ENCODE measurements at regions not wholly inside any gene's neighbourhood (a gene's known extent, or its start where the extent isn't known, plus 50 kb on each side); places are given as distances from the start of the nearest gene placed in this dataset.

DNA sequence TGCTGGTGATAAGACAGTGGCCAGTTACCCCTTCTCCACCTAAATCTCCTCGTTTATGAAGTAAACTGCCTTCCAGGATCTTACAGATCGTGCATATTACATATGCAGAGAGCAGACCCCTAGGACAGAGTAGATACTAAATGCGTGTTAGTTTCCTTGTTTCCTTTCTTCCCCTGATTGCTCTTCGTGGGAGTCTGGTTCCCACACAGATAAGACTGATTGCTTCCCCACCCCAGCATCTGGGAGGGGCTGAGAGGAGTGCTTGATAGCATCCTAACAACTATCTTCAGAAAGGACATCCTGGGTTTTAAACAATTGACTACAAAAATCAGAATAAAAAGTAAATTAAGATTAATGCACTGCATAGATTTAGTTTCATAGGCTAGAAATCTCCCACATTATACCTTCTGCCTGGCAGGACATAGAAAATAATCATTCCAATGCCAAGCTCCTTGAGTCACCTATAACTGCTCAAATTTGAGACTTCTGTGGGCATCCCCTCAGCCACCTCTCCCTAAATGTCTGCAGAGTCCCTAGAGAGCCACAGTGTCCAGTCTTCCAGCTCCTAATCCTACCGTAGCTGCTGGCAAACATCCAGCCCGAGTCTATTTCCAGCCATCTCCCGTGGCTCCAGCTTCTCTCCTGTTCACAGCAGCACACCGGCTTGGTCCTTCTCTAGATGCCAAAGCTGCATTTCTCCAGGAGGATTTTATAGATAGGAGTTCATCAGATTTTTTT lies 128.3 kb downstream of the LRRC30 start:
- no peak for DNase-seq

DNA sequence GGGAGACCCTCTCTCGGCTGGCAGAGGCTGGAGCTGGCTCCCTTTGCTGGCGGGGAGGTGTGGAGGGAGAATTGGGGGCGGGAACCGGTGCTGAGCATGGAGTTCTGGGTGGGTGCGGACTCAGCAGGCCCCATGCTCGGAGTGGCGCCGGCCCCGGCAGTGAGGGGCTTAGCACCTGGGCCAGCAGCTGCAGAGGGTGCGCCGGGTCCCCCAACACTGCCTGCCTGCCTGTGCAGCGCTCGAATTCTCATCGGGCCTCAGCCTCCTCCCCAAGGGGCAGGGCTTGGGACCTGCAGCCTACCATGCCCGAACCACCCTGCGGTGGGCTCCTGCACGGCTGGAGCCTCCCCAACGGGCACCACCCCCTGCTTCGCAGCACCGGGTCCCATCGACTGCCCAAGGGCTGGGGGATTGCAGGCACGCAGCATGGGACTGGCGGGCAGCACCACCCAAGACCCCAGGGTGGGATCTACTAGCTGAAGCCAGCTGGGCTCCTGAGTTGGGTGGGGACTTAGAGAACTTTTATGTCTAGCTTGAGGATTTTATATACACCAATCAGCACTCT lies 129.8 kb downstream of the LRRC30 start:
- no peak for DNase-seq

DNA sequence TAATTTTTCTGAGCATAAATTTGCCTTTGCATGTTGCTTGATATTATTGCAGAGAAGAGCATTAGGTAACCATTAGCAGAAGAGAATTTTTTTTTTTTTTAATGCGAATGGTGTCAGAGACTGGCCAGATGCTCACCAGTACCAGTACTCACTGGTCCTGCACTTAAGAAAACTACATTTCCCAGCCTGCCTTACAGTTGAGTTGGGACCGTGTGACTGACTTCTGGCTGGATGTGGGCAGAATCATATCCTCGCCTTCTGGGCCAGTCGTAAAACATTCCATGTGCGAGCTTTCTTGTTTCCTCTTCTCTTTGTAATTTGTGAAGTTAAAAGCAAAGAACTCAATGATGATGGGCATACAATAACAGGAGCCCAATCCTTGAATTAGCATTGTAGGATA lies 132.4 kb downstream of the LRRC30 start:
- no peak for DNase-seq

DNA sequence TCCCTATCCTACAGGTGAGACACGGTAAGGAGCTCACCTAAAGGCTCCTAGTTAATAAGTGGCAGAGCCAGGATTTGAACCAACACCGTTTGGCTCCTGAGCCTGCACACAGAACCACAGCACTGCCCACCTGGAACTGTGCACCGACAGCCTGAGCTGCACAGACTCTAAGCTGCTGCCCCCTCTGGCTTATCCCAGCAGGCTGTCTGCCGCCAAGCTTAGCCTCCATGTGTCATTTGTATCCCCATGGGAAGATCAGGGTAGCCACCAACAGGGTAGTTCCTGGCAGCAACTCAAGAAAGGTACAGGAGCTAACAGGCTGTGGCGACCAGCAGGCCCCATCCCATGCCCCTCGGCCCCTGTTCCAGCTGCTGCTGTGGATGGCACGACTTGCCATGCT lies 135.7 kb downstream of the LRRC30 start:
- no peak for DNase-seq

DNA sequence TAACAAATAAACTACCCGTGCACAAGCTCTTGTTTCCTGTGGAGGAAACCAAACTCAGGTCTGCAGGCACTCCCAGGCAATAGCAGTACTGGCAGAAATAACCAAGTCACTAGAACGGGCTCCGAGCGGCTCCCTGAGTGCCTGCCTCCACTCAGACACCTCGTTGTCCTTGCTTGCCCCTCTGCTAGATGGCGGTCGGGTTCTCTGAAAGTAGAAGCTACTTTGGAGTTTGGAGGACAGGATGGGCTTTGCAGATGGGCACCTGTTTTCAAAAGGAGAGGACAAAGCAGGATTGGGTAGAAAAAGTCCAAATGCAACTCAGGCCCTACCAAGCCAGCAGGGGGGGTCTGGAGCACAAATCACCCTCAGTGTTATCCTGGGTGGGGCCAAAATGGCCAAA lies 136.4 kb downstream of the LRRC30 start:
- DNase-seq: no peak

DNA sequence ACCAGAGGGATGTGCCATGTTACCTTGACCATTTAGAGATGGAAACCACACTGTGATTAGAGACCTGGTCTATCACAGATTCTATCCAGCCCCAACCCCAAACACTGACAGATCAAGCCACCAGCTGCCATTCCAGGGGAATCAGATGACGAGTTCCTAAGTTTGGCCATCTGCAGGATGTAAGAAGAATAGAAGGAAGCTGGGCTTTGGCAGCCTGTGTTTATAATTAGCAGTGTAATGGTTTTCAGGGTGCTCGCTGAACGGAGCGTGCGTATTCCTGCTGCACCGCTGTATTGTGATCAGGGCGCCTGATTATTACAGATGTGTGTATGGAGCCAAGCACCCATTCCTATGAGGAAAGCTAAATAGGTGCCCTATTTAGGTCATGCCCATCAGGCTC lies 138.1 kb downstream of the LRRC30 start:
- DNase-seq: no peak

DNA sequence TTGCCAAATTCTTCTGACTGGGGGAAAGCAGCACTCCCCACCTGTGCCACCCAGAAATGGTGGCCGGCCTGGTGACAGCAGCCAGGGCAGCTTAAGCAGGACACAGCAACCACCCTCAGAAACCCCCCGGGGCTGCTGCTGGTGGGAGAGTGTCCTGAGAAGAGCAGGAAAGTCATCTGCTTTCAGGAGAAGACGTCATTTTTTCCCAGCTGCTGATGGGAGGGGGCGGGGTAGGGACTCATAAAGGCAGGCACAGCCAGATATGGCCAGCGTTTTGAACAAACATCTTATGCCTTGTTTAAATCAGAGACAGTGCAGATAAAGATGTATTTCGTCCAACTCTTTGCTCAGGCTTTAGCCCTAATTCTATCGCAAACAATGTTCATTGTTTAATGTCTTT lies 139.5 kb downstream of the LRRC30 start:
- DNase-seq: no peak

DNA sequence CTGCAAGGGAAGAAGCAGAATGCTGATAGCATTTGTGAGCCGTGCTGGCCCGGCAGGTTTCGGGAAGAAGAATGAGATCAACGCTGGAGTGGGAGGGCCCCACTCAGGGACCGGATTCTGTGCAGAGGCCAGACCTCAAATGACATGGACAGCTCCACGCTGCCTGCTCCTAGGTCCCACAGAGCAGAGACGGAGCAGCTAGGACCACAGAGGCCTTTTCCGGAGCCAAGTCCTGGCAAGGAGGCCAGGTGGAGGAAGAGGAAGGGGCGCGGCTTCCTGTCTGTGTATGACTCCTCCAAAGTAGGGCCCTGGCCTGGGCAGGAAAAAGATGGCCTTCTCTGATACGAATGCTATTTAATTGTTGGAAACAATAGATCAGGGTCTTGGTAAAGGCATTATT lies 139.9 kb downstream of the LRRC30 start:
- DNase-seq: no peak

DNA sequence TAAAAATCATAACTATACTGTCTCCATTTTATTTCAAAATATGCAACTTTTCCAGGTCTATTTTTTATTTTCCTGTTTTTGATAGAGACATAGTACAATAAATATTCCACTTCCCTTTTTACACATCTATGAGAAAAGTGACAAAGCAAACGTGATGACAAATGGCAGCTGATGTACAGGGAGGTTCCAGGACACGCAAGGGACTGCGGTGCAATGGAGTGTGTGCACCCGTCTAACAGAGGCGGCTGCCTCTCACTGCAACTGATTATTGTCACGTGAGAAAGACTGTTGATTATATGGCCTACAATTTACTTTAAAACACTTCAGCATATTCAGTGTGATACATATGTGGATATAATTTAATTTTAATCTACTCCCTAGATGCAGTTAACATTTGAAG lies 142.6 kb downstream of the LRRC30 start:
- DNase-seq: no peak

DNA sequence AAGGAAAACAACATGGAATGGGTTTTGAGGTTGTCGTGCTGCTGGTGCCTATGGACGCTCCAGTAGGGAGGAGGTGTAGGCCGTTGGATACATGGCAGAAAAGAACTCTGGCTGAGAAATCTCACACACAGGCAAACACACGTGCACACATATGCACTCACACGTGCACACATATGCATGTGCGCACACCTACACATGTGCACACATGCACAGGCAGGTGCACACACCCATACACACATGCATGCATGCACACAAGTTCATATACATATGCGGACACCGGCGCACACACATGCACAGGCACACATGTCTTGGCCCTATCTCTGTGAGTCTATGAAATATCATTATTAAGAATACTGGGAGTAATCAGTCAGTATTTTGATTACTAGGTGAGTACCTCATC lies 150.4 kb downstream of the LRRC30 start:
- no peak for DNase-seq

DNA sequence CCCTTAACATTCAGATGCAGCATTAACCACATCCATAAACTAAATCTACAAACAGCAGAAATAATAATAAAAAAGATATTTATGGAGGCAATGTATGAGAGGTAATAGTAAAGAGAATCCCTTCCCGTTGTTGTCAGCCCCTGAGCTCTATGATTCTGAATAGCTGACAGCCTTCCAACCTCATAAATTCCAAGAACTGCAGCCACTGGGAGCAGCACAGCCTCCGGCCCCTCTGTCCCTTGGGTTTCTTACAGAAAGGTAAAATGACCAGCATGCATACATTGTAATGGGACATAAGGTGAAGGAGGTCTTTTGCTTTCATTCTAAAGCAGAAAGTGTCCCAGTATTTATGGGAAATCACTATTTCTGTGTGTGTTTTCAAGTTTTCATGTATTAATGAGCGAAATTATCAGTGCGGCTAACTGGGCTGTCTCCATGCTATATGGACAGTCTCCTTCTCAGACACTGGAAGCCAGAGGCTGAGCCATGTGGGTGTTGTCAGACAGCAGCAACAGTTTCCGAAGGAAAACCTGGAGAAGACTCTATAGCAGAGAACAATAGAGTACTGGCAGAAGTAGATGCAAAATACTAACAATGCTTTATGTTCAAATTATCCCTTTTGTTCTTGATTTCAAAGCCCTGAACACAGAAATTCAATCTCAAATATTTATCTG lies 151.6 kb downstream of the LRRC30 start:
- no peak for DNase-seq

DNA sequence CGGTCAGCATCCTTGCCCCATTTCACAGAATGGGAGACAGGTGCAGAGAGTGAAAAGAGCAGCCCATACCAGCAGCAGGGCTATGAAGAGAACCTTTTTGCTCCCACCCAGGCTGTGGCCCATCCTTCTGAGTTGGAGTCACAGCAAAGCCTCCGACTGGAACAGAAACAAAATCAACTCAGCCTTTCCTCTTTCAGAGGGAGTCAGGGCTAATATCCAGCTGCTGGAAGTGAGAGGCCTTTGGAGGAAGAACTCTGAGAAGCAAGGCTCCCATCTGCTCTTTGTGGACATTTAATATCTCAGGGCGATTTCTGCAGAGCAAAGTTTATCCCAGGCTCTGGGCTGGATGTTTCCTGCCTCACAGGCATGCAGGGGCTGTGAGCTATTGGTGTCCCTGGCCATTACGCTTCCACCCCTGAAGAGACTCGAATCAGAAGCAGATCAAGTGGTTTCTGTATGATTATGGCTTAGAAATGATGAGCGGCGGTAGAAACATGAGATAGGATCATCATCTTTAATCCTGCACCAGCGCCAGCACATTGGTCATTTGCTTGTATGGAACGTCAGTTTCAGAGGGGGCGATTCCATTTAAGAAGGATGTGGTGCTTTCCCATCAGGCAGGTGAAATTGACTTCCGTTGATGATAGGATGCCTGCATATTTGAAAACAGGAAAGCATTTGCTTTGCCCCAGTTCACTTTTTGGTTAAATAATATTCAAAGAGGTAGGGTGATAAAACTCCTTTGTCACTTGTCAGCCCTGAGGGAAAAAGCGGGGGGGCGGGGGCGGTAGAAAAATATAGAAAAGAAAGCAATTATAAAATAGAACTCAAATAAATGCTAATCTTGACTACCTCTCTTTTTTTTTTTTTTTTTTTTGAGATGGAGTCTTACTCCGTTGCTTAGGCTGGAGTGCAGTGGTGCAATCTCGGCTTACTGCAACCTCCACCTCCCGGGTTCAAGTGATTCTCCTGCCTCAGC lies 152.4 kb downstream of the LRRC30 start:
- DNase-seq: no peak

DNA sequence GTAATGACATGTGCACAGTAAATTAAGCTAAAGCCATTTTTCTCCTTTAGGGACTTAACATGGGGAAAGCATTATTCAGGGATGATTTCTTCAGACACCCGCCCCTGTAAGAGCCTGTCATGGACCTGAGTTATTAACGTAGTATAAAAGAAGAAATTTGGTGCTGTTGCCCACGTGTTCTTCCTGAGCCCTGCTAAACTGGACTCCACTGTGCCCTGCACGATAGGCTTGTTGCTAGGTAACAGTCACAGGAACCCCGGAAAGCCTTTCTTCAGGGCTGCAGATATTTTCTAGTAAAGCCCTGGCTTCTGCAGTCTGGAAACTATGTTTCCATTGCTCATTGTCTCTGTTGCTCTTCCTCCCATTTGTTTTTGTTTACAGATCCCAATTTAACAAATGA lies 157.9 kb downstream of the LRRC30 start:
- DNase-seq: no peak

DNA sequence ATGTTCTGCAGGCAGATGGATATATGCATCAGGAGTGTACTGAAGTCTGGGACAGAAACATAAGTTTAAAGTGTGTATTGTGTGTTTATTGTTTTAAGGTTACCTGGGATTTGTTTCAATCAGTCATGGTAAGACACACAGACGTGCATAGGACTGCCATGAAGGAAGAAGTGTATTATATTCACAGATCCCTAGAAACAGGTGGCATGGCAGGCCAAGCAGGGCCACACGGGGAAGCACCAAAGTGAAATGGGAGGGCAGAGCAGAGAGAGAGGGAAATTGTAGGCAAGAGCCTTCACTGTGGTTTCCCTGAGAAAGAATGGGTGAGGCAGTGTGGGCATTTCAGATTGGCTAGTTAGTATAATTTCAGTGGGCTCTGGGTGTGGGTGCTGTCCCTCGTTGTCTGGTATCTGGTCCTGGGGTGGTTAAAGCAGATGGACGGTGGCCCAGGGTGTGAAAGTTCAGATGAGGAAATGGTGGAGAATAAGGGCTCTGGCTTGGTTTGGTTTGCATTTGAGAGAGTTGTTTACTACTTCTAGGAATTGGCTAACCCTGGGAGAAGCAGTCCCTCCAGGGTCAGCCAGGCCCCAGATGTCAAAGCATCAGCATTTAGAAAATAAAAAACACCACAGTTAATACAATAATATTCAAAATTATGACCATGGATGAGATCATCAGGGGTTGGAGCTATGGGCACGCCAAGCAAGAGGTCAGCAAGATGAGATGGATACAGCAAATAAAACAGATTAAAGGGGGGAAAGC lies 160.0 kb downstream of the LRRC30 start:
- DNase-seq: no peak

DNA sequence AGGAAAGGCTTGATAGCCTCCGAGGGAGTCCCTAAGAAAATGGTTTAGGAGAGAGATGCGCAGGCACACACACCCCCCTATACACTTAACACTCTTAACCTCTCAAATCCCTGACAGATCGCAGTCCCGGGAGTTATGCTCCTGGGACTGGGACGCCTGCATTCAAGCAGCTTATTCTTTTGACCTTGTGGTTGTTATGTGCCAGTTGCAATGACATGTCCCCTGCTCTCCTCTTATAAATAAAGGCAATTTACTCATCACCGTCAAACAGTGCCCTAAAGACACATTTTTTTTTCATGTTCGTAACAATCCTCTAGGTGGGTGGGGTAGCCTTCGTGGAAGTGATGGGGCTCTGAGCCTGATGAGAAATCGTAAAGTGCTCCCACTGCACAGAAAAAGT lies 162.2 kb downstream of the LRRC30 start:
- no peak for DNase-seq

DNA sequence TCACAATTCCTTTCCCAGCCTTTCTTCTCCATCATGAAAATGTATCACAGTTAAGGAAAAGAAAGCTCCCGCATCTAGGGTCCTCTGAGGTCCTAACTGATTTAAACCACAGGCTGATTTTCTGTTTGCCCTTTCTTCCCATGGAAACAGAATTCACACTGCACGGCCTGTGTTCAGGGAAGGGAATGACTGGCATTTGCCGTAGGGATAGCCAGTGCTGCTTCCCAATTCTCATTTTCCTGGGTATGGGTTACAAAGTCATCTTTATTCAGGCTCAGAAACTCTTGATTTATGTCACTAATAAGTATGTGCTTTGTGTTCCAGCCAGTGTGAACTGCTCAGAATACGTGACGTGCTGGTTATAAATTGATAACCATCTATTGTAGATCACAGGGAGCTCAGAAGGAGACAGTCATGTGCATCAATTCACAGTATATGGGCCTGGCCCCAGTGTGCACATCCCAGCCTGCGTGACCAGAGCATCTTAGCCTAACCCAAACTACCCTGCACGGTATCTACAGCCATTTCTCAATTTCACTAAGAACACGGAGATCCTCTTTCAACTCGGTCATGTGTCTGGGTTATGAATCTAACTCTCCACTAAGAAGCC lies 163.3 kb downstream of the LRRC30 start:
- DNase-seq: no peak

DNA sequence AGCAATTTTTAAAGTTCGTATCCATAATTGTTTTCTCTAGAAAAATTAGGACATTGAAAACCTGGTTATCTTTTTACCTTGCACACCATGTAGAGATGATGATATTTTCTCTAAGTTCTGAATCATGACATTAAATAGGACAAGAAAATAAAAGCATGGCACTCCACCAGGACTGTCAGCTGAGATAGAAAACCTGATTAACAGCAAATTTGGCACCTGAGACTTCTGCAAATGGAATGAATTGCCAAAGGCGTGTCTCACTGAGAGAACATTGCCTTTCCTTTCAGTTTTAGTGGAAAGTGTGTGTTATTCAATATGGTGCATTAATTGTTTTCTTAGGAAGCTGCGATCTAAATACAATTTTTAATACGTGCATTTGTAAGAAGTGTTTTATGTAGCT lies 164.7 kb downstream of the LRRC30 start:
- DNase-seq: peak in 1 of 14 donors; percentile 1

DNA sequence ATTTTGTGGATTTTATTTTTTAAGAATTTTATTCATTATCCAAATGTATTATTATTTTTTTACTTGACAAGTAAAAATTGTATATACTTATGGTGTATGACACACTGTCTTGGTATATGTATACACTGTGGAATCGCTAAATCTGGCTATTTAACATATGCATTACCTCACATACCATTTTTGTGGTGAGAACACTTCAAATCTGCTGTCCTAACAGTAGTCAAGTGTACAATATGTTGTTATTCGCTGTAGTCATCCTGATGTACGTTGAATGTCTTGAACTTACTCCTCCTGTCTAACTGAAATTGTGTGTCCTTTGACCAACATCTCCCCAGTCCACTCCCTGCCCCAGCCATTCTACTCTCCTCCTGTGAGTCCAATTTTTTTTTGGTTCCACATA lies 153.2 kb upstream of the PTPRM start:
- DNase-seq: no peak

DNA sequence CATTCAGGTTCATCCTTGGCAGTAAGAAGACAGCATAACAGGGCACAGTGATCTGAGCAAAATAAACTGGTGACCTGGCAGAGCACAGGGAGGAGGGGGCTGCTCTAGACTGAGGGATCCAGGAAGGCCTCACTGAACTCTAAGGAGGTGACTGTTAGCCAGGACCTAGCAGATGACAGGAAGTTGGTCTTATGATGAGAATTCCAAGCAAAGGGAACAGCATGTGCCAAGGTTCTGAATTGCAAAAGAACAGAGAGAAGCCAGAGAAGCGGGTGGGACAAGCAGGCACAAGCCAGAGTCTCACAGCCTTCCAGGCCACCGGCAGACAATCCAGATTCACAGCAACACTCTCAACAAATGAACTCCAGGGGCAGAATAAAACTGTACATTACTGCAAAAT lies 152.7 kb upstream of the PTPRM start:
- no peak for DNase-seq

DNA sequence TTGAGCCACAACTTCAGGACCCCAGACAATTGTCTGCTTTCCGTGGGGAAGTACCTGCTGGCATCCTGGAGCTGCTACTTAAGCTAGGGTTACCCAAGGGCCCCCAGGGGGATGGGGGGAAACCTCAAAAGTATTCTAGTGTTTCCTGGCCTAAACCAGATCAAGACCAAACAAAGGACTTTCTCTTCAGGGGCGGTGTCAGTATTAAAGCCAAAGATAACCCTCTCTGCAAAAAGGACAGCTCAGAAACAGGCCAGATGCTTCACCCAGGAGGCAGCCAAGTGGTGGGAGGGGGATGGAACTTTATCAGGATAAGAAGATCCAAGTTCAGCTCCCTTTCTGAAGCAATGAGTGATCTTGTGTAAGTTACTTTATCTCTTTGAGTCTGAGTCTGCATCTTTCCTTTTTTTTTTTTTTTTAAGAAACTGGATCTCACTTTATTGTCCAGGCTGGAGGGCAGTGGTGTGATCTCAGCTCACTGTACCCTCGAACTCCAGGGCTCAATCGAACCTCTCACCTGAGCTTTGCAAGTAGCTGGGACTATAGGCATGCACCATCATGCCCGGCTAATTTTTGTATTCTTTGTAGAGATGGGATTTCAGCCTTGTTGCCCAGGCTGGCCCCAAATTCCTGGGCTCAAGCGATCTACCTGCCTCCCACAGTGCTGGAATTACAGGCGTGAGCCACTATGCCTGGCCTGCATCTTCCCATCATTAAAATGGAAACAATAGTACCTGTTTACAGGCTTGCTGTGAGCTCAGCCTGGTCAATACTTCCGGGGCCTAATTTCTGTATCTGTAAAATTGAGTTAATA lies 151.8 kb upstream of the PTPRM start:
- DNase-seq: no peak

DNA sequence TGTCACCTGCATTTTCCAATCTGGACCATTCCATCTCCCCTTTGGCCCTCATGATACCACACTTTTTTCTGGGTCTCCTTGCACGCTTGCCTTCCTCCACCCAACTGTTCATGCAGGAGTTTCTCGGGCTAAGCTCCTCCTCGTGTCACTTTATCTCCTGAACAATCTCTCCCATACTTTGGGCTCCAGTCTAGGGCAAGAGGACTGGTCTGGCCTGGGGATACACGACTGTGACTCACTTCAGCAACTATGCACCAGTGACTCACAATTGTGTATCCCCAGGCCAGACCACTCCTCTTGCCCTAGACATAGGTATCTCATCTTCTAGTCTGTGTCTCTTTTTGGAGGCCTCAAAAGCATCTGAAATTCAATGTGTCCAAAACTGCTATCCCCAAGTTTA lies 149.4 kb upstream of the PTPRM start:
- no peak for DNase-seq
